Spleen (tissue), 7 donors: ENCODE measurements at regions not wholly inside any gene's neighbourhood (a gene's known extent, or its start where the extent isn't known, plus 50 kb on each side); places are given as distances from the start of the nearest gene placed in this dataset.

Experiments
- CTCF ChIP-seq, 11 experiments: fragments of 200-600 bp in 7 of 11; fragments of 450-650 bp in 4 of 11; sonication (generic) in 4 of 11; IDR thresholded peaks in 8 of 11; conservative IDR thresholded peaks in 3 of 11; 1 replicate in 7 of 11; 2 replicates in 4 of 11; pipeline versions ENCODE4 v1.4.0 to v1.8.0; 2016 to 2021; ENCODE audit warnings: antibody characterized with exemption in 11 of 11, inconsistent platforms in 4 of 11, mild to moderate bottlenecking in 1 of 11
- POLR2A ChIP-seq, 3 donors: fragments of 450-650 bp; IDR thresholded peaks; one replicate each; pipeline ENCODE4 v1.5.1; 2017; ENCODE audit warnings: antibody characterized with exemption in 3 of 3, mild to moderate bottlenecking in 1 of 3
- donor health status: DM: no; HTN: no; CAD: no; lungs with moderate emphysema.
- donor health status: DM: no; HTN: no; CAD: no.
- donor health status: DM: no; HTN: no; CAD: no.

- TF ChIP-seq POLR2A (IDR thresholded peaks at IDR 0.05) (no peak), CTCF (IDR thresholded peaks at IDR 0.05 in 8 of 11, conservative IDR thresholded peaks at IDR 0.05 in 3 of 11) (no peak)
These were observed 298.3 kb downstream of the GPATCH2 start for GRCh38 chr1:217332431-217333065.
